ENCODE measurements at regions not wholly inside any gene's neighbourhood (a gene's known extent, or its start where the extent isn't known, plus 50 kb on each side); places are given as distances from the start of the nearest gene placed in this dataset.

GRCh38 chr2:219991116-219991515, 363.7 kb downstream of the SLC4A3 start:
- no peak overlapping the region for H3K4me3 ChIP-seq (ENCODE audit: low read length)
- 0 out of 2 replicates have a peak, but pooled peaks cover 4% of the 10 kb centered on the region for H3K4me1 ChIP-seq (ENCODE audit: insufficient read depth, low read length)
- no peak overlapping the region for H3K27ac ChIP-seq (ENCODE audit: low read length)
- H3K36me3 ChIP-seq (ENCODE audit: insufficient read depth, low read depth, low read length) = no peaks in the 10 kb centered on the region
- no peaks in the 10 kb centered on the region for H3K9me3 ChIP-seq (ENCODE audit: insufficient read depth, low read depth, low read length)
- H3K9ac ChIP-seq (ENCODE audit: low read depth, low read length) = no peak overlapping the region
- no peaks in the 10 kb centered on the region for H3K27me3 ChIP-seq (ENCODE audit: insufficient read depth, low read length)

GRCh38 chr2:219995399-219995798, 368.0 kb downstream of the SLC4A3 start:
- H3K27me3 ChIP-seq (ENCODE audit: insufficient read depth, low read length) = no peaks in the 10 kb centered on the region
- no peaks in the 10 kb centered on the region for H3K9me3 ChIP-seq (ENCODE audit: insufficient read depth, low read depth, low read length)

GRCh38 chr2:219995991-219996765, 368.7 kb downstream of the SLC4A3 start:
- H3K9me3 ChIP-seq (ENCODE audit: insufficient read depth, low read depth, low read length) = no peaks in the 10 kb centered on the region
- no peak overlapping the region for H3K4me3 ChIP-seq (ENCODE audit: low read length)
- no peak overlapping the region for H3K9ac ChIP-seq (ENCODE audit: low read depth, low read length)
- no peak overlapping the region for H3K27ac ChIP-seq (ENCODE audit: low read length)
- no peaks in the 10 kb centered on the region for H3K36me3 ChIP-seq (ENCODE audit: insufficient read depth, low read depth, low read length)
- H3K4me1 ChIP-seq (ENCODE audit: insufficient read depth, low read length) = no peaks in the 10 kb centered on the region; the same call in 1 of the 2 replicates
- H3K27me3 ChIP-seq (ENCODE audit: insufficient read depth, low read length) = no peaks in the 10 kb centered on the region

More at GRCh38 chr2:219995399-219995798, 368.0 kb downstream of the SLC4A3 start:
- H3K9ac ChIP-seq (ENCODE audit: low read depth, low read length) = no peak overlapping the region
- H3K27ac ChIP-seq (ENCODE audit: low read length) = no peak overlapping the region
- H3K36me3 ChIP-seq (ENCODE audit: insufficient read depth, low read depth, low read length) = no peaks in the 10 kb centered on the region
- no peaks in the 10 kb centered on the region; the same call in 1 of the 2 replicates for H3K4me1 ChIP-seq (ENCODE audit: insufficient read depth, low read length)
- H3K4me3 ChIP-seq (ENCODE audit: low read length) = no peak overlapping the region

GRCh38 chr2:219997341-219997851, 370.0 kb downstream of the SLC4A3 start:
- H3K27ac ChIP-seq (ENCODE audit: low read length) = no peak overlapping the region
- H3K4me3 ChIP-seq (ENCODE audit: low read length) = no peak overlapping the region
- no peaks in the 10 kb centered on the region for H3K36me3 ChIP-seq (ENCODE audit: insufficient read depth, low read depth, low read length)
- H3K9ac ChIP-seq (ENCODE audit: low read depth, low read length) = no peak overlapping the region
- H3K9me3 ChIP-seq (ENCODE audit: insufficient read depth, low read depth, low read length) = no peaks in the 10 kb centered on the region
- H3K27me3 ChIP-seq (ENCODE audit: insufficient read depth, low read length) = no peaks in the 10 kb centered on the region
- no peaks in the 10 kb centered on the region; the same call in 1 of the 2 replicates for H3K4me1 ChIP-seq (ENCODE audit: insufficient read depth, low read length)

GRCh38 chr2:219998107-219998506, 370.7 kb downstream of the SLC4A3 start:
- no peaks in the 10 kb centered on the region; the same call in 1 of the 2 replicates for H3K4me1 ChIP-seq (ENCODE audit: insufficient read depth, low read length)
- H3K4me3 ChIP-seq (ENCODE audit: low read length) = no peak overlapping the region
- no peaks in the 10 kb centered on the region for H3K36me3 ChIP-seq (ENCODE audit: insufficient read depth, low read depth, low read length)
- H3K27me3 ChIP-seq (ENCODE audit: insufficient read depth, low read length) = no peaks in the 10 kb centered on the region
- no peak overlapping the region for H3K9ac ChIP-seq (ENCODE audit: low read depth, low read length)
- H3K27ac ChIP-seq (ENCODE audit: low read length) = no peak overlapping the region
- H3K9me3 ChIP-seq (ENCODE audit: insufficient read depth, low read depth, low read length) = no peaks in the 10 kb centered on the region

GRCh38 chr2:219998714-219999227, 371.3 kb downstream of the SLC4A3 start:
- Histone ChIP-seq H3K4me1 (ENCODE audit: insufficient read depth, low read length) (no peaks in the 10 kb centered on the region; the same call in 1 of the 2 replicates), H3K9me3 (ENCODE audit: insufficient read depth, low read depth, low read length) (no peaks in the 10 kb centered on the region), H3K4me3 (ENCODE audit: low read length) (no peak overlapping the region), H3K27me3 (ENCODE audit: insufficient read depth, low read length) (no peaks in the 10 kb centered on the region), H3K27ac (ENCODE audit: low read length) (no peak overlapping the region), H3K9ac (ENCODE audit: low read depth, low read length) (no peak overlapping the region), H3K36me3 (ENCODE audit: insufficient read depth, low read depth, low read length) (no peaks in the 10 kb centered on the region)

GRCh38 chr2:220000080-220000479, 372.6 kb downstream of the SLC4A3 start:
- Histone ChIP-seq H3K9ac (ENCODE audit: low read depth, low read length) (no peak overlapping the region), H3K27ac (ENCODE audit: low read length) (no peak overlapping the region), H3K36me3 (ENCODE audit: insufficient read depth, low read depth, low read length) (no peaks in the 10 kb centered on the region), H3K4me3 (ENCODE audit: low read length) (no peak overlapping the region), H3K4me1 (ENCODE audit: insufficient read depth, low read length) (no peaks in the 10 kb centered on the region; the same call in 1 of the 2 replicates), H3K27me3 (ENCODE audit: insufficient read depth, low read length) (no peaks in the 10 kb centered on the region), H3K9me3 (ENCODE audit: insufficient read depth, low read depth, low read length) (no peaks in the 10 kb centered on the region)

GRCh38 chr2:220000586-220000985, 373.2 kb downstream of the SLC4A3 start:
- H3K4me3 ChIP-seq (ENCODE audit: low read length) = no peak overlapping the region

GRCh38 chr2:220001751-220002150, 374.3 kb downstream of the SLC4A3 start:
- no peaks in the 10 kb centered on the region; the same call in 1 of the 2 replicates for H3K4me1 ChIP-seq (ENCODE audit: insufficient read depth, low read length)
- H3K9me3 ChIP-seq (ENCODE audit: insufficient read depth, low read depth, low read length) = no peaks in the 10 kb centered on the region
- H3K4me3 ChIP-seq (ENCODE audit: low read length) = no peak overlapping the region
- H3K27me3 ChIP-seq (ENCODE audit: insufficient read depth, low read length) = no peaks in the 10 kb centered on the region
- H3K27ac ChIP-seq (ENCODE audit: low read length) = no peak overlapping the region
- no peaks in the 10 kb centered on the region for H3K36me3 ChIP-seq (ENCODE audit: insufficient read depth, low read depth, low read length)
- H3K9ac ChIP-seq (ENCODE audit: low read depth, low read length) = no peak overlapping the region

More at GRCh38 chr2:220000586-220000985, 373.2 kb downstream of the SLC4A3 start:
- no peak overlapping the region for H3K9ac ChIP-seq (ENCODE audit: low read depth, low read length)
- no peaks in the 10 kb centered on the region for H3K9me3 ChIP-seq (ENCODE audit: insufficient read depth, low read depth, low read length)
- H3K4me1 ChIP-seq (ENCODE audit: insufficient read depth, low read length) = no peaks in the 10 kb centered on the region; the same call in 1 of the 2 replicates
- no peak overlapping the region for H3K27ac ChIP-seq (ENCODE audit: low read length)
- no peaks in the 10 kb centered on the region for H3K36me3 ChIP-seq (ENCODE audit: insufficient read depth, low read depth, low read length)
- H3K27me3 ChIP-seq (ENCODE audit: insufficient read depth, low read length) = no peaks in the 10 kb centered on the region

GRCh38 chr2:220002251-220002650, 374.8 kb downstream of the SLC4A3 start:
- Histone ChIP-seq H3K4me3 (ENCODE audit: low read length) (no peak overlapping the region), H3K27me3 (ENCODE audit: insufficient read depth, low read length) (no peaks in the 10 kb centered on the region), H3K9ac (ENCODE audit: low read depth, low read length) (no peak overlapping the region), H3K9me3 (ENCODE audit: insufficient read depth, low read depth, low read length) (no peaks in the 10 kb centered on the region), H3K4me1 (ENCODE audit: insufficient read depth, low read length) (no peaks in the 10 kb centered on the region; the same call in 1 of the 2 replicates), H3K36me3 (ENCODE audit: insufficient read depth, low read depth, low read length) (no peaks in the 10 kb centered on the region), H3K27ac (ENCODE audit: low read length) (no peak overlapping the region)

GRCh38 chr2:220002699-220003098, 375.3 kb downstream of the SLC4A3 start:
- Histone ChIP-seq H3K9ac (ENCODE audit: low read depth, low read length) (no peak overlapping the region), H3K4me3 (ENCODE audit: low read length) (no peak overlapping the region)

GRCh38 chr2:220005362-220005761, 377.9 kb downstream of the SLC4A3 start:
- H3K9me3 ChIP-seq (ENCODE audit: insufficient read depth, low read depth, low read length) = no peaks in the 10 kb centered on the region
- no peaks in the 10 kb centered on the region for H3K27me3 ChIP-seq (ENCODE audit: insufficient read depth, low read length)
- H3K4me1 ChIP-seq (ENCODE audit: insufficient read depth, low read length) = no peaks in the 10 kb centered on the region
- H3K4me3 ChIP-seq (ENCODE audit: low read length) = no peak overlapping the region
- H3K9ac ChIP-seq (ENCODE audit: low read depth, low read length) = no peak overlapping the region
- no peaks in the 10 kb centered on the region for H3K36me3 ChIP-seq (ENCODE audit: insufficient read depth, low read depth, low read length)
- no peak overlapping the region for H3K27ac ChIP-seq (ENCODE audit: low read length)

More at GRCh38 chr2:220002699-220003098, 375.3 kb downstream of the SLC4A3 start:
- Histone ChIP-seq H3K27ac (ENCODE audit: low read length) (no peak overlapping the region), H3K4me1 (ENCODE audit: insufficient read depth, low read length) (no peaks in the 10 kb centered on the region; the same call in 1 of the 2 replicates), H3K27me3 (ENCODE audit: insufficient read depth, low read length) (no peaks in the 10 kb centered on the region), H3K36me3 (ENCODE audit: insufficient read depth, low read depth, low read length) (no peaks in the 10 kb centered on the region), H3K9me3 (ENCODE audit: insufficient read depth, low read depth, low read length) (no peaks in the 10 kb centered on the region)
